CD8-positive, alpha-beta memory T cell (primary cell): ENCODE measurements at regions not wholly inside any gene's neighbourhood (a gene's known extent, or its start where the extent isn't known, plus 50 kb on each side); places are given as distances from the start of the nearest gene placed in this dataset.

Experiments
- CTCF ChIA-PET: fragments of 350-600 bp; sonication (Branson Sonifier 250); formaldehyde crosslinking; loops from one replicate; lab custom pipeline; 2021; ENCODE audit warnings: antibody characterized with exemption; lab: Charles Lee
- POLR2A ChIA-PET: fragments of 350-600 bp; sonication (Branson Sonifier 250); formaldehyde crosslinking; loops from one replicate; lab custom pipeline; 2021; ENCODE audit warnings: antibody characterized with exemption; lab: Charles Lee
- DNase-seq, 5 donors: peaks; one replicate each; pipeline versions ENCODE4 v3.0.0 to v3.0.0-alpha.2; 2020 to 2022; ENCODE audit warnings: mixed read lengths in 1 of 5
- H3K27ac ChIP-seq: one replicate; pipeline ENCODE4 v1.7.0; 2013; ENCODE audit warnings: low read depth, mild to moderate bottlenecking, low read length, moderate library complexity
- H3K27me3 ChIP-seq: 2 replicates; pipeline ENCODE4 v1.7.0; 2013; ENCODE audit warnings: low read length, mild to moderate bottlenecking; ENCODE audit not compliant: insufficient read depth, poor library complexity, severe bottlenecking
- H3K36me3 ChIP-seq: 2 replicates; pipeline ENCODE4 v1.7.0; 2013; ENCODE audit warnings: mild to moderate bottlenecking, low read length, moderate library complexity; ENCODE audit not compliant: insufficient read depth
- H3K4me1 ChIP-seq: 2 replicates; pipeline ENCODE4 v1.7.0; 2013; ENCODE audit warnings: mild to moderate bottlenecking, low read length, moderate library complexity; ENCODE audit not compliant: insufficient read depth
- H3K4me3 ChIP-seq: 2 replicates; pipeline ENCODE4 v1.7.0; 2013; ENCODE audit warnings: mild to moderate bottlenecking, low read length
- H3K9me3 ChIP-seq: 2 replicates; pipeline ENCODE4 v1.7.0; 2013; ENCODE audit warnings: mild to moderate bottlenecking, low read length
- H3K27ac Mint-ChIP-seq, 8 donors: one replicate each; pipeline ENCODE4 v1.8.0; 2020 to 2021; ENCODE audit warnings: mixed read lengths in 8 of 8, mild to moderate bottlenecking in 6 of 8, inconsistent platforms in 3 of 8, moderate library complexity in 3 of 8
- H3K27me3 Mint-ChIP-seq, 2 donors: one replicate each; pipeline ENCODE4 v1.8.0; 2020 to 2021; ENCODE audit warnings: mixed read lengths in 2 of 2, mild to moderate bottlenecking in 1 of 2, moderate library complexity in 1 of 2
- H3K36me3 Mint-ChIP-seq, 3 donors: one replicate each; pipeline ENCODE4 v1.8.0; 2020 to 2021; ENCODE audit warnings: mixed read lengths in 3 of 3, inconsistent platforms in 1 of 3, mild to moderate bottlenecking in 1 of 3
- H3K4me1 Mint-ChIP-seq, 3 donors: one replicate each; pipeline ENCODE4 v1.8.0; 2020 to 2021; ENCODE audit warnings: mixed read lengths in 3 of 3, inconsistent platforms in 1 of 3, mild to moderate bottlenecking in 1 of 3
- H3K4me3 Mint-ChIP-seq, 7 donors: one replicate each; pipeline ENCODE4 v1.8.0; 2020 to 2021; ENCODE audit warnings: mixed read lengths in 7 of 7, mild to moderate bottlenecking in 6 of 7, moderate library complexity in 4 of 7, inconsistent platforms in 2 of 7
- H3K9me3 Mint-ChIP-seq, 5 donors: one replicate each; pipeline ENCODE4 v1.8.0; 2020 to 2022; ENCODE audit warnings: mixed read lengths in 5 of 5, mild to moderate bottlenecking in 3 of 5, moderate library complexity in 2 of 5, inconsistent platforms in 1 of 5

DNA sequence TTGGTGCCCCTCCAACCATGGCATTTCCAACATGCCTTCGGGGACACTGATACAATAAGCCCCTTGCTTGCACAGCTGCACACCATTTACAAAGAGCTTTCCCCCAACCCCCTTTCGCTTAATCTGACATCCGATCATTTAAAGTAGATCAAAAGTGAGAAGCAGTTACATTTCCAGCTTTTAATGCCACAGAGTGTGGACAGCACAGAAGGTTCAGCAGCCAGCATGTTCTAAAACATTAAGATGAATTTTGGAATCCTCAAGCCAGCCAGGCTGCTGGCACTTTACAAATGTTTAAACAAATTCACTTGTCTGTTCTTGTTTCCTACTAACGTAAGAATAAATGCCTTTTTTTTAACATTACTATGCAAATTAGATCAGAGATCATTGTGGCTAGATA, 284.4 kb upstream of the LDB2 start:
- no peaks in the 10 kb centered on the region for H3K36me3 ChIP-seq
- no peak overlapping the region for H3K4me3 ChIP-seq
- H3K4me1 ChIP-seq, result no peaks in the 10 kb centered on the region
- Mint-ChIP-seq H3K9me3 (peaks cover 0 to 2% (median 0%) of the 10 kb centered on the region in 5 donors), H3K27ac (no peak overlapping the region), H3K36me3 (no peaks in the 10 kb centered on the region), H3K27me3 (peaks cover 0 to 2% of the 10 kb centered on the region in 2 donors), H3K4me3 (no peak overlapping the region), H3K4me1 (no peaks in the 10 kb centered on the region)
- ChIA-PET CTCF (no interaction called here), POLR2A (no interaction called here)
- H3K27ac ChIP-seq, result no peak overlapping the region
- H3K9me3 ChIP-seq, result no peaks in the 10 kb centered on the region
- DNase-seq, result no peak
- H3K27me3 ChIP-seq, result no peaks in the 10 kb centered on the region

DNA sequence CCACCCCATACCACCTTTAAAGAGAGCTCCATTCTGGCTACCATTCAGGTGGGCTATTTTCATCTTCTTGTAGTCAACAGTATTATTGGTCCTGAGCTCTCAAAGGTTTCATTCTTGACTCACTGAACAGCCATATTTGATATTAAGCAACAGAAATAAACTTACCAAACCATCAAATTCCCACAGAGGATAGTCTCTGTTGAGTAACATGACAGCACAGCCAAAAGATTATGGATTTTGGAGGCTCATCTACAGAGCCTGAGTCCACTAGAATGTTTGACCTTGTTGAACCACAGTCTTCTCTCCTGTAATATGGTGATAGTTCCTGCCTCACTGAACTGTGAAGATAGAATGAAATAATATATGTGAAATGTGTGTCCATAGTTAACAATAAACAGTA, 276.3 kb upstream of the LDB2 start:
- peaks cover 0 to 2% (median 0%) of the 10 kb centered on the region in 5 donors for H3K9me3 Mint-ChIP-seq
- peaks cover 0 to 9% of the 10 kb centered on the region in 2 donors for H3K27me3 Mint-ChIP-seq
- no peak overlapping the region for H3K4me3 Mint-ChIP-seq
- Histone ChIP-seq H3K27me3 (no peaks in the 10 kb centered on the region), H3K4me3 (no peak overlapping the region), H3K4me1 (no peaks in the 10 kb centered on the region), H3K27ac (no peak overlapping the region), H3K36me3 (no peaks in the 10 kb centered on the region), H3K9me3 (no peaks in the 10 kb centered on the region)
- no peak for DNase-seq
- no peaks in the 10 kb centered on the region for H3K36me3 Mint-ChIP-seq
- CTCF ChIA-PET, result no interaction called here
- POLR2A ChIA-PET, result no interaction called here
- H3K27ac Mint-ChIP-seq, result no peak overlapping the region
- no peaks in the 10 kb centered on the region for H3K4me1 Mint-ChIP-seq

DNA sequence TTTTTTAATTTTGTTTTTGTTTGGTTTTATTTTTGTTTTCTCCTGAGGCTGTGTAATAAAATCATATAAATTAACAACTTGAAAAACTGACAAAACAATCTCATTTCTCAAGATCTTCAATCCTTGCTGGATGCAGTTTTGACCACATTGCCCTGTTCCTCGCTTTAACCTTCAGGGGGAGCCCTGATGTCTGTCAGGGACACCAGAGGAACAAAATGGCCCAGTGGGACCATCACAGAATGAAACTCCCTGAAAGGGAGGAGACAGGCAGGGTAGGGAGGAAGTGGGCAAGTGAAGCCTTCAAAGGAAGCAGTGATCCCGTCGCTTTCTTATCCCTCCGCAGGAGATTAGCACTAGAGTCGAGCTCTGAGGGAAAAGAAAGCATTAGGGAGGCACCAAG, 274.9 kb upstream of the LDB2 start:
- Histone ChIP-seq H3K27ac (no peak overlapping the region), H3K4me3 (no peak overlapping the region), H3K4me1 (no peaks in the 10 kb centered on the region), H3K27me3 (no peaks in the 10 kb centered on the region), H3K36me3 (no peaks in the 10 kb centered on the region), H3K9me3 (no peaks in the 10 kb centered on the region)
- POLR2A ChIA-PET, result no interaction called here
- peaks cover 0 to 9% of the 10 kb centered on the region in 2 donors for H3K27me3 Mint-ChIP-seq
- no peak for DNase-seq
- H3K27ac Mint-ChIP-seq, result no peak overlapping the region
- no peaks in the 10 kb centered on the region for H3K4me1 Mint-ChIP-seq
- no peak overlapping the region for H3K4me3 Mint-ChIP-seq
- CTCF ChIA-PET, result no interaction called here
- H3K9me3 Mint-ChIP-seq, result peaks cover 0 to under 1% (median 0%) of the 10 kb centered on the region in 5 donors
- H3K36me3 Mint-ChIP-seq, result no peaks in the 10 kb centered on the region

DNA sequence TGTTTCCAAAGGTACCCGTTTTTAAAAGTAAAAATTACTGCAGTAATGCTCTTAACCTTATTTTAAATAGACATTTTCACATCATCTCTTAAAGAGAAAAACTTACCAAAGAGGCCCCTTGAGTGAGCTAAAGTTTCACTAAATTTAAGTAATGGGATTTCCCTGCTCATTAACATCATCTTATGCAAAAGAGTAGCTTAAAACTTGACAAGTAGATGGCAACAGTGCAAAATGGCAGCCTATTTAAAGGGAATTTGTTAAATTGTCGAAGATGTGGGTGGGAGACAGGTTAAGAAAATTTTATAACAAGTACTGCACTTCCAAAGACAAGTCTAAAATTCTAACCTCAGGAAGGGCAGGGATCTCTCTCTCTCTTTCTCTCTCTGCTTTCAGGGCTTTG, 271.7 kb upstream of the LDB2 start:
- no peak overlapping the region for H3K4me3 Mint-ChIP-seq
- H3K36me3 Mint-ChIP-seq, result no peaks in the 10 kb centered on the region
- Histone ChIP-seq H3K36me3 (no peaks in the 10 kb centered on the region), H3K27ac (no peak overlapping the region), H3K4me3 (no peak overlapping the region), H3K9me3 (no peaks in the 10 kb centered on the region), H3K4me1 (no peaks in the 10 kb centered on the region), H3K27me3 (no peaks in the 10 kb centered on the region)
- H3K9me3 Mint-ChIP-seq, result no peaks in the 10 kb centered on the region
- CTCF ChIA-PET, result no interaction called here
- DNase-seq, result no peak
- no peak overlapping the region for H3K27ac Mint-ChIP-seq
- POLR2A ChIA-PET, result no interaction called here
- H3K4me1 Mint-ChIP-seq, result no peaks in the 10 kb centered on the region
- peaks cover 0 to 12% of the 10 kb centered on the region in 2 donors for H3K27me3 Mint-ChIP-seq

DNA sequence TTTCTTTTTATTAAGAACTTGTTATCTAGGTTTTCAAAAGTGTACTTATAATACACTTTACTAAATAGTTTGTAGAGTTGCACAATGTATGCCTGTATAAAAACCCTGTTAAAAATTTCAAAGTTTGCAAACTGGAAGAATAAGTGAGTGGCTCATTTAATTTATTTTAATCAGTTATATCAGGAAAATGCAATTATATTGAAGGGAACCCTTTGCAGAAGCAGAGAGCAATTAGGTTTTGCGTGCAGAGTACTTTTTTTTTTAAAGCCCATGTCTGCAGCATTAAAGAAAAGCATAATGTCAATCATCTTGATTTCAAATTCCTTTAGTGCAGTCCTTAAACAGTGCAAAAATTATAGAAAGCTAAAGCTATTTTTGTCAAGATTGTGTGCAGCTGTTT, 271.3 kb upstream of the LDB2 start:
- no peaks in the 10 kb centered on the region for H3K36me3 ChIP-seq
- Mint-ChIP-seq H3K27me3 (peaks cover 0 to 12% of the 10 kb centered on the region in 2 donors), H3K27ac (no peak overlapping the region), H3K4me3 (no peak overlapping the region), H3K4me1 (no peaks in the 10 kb centered on the region), H3K36me3 (no peaks in the 10 kb centered on the region), H3K9me3 (no peaks in the 10 kb centered on the region)
- H3K27ac ChIP-seq, result no peak overlapping the region
- no peaks in the 10 kb centered on the region for H3K4me1 ChIP-seq
- H3K4me3 ChIP-seq, result no peak overlapping the region
- CTCF ChIA-PET, result no interaction called here
- POLR2A ChIA-PET, result no interaction called here
- DNase-seq, result no peak
- no peaks in the 10 kb centered on the region for H3K27me3 ChIP-seq
- H3K9me3 ChIP-seq, result no peaks in the 10 kb centered on the region

DNA sequence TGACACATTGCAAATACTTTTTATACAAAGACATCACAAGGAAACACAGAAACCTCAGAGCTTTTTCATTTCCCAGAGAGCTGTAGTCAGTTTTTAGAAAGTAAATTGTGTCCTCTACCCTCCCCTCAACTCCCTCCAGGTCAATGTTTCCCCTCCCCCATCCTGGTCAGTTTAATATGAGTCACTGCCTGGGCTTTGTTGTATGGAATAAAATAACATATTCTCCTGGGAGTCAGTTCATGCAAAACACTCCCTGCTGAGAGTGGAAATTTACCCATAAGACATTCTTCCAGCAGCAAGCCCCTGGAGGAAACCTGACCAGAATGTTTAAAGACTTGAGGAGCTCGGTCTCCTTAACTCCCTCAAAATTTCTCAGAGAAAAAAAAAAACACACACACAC, 270.1 kb upstream of the LDB2 start:
- H3K4me3 Mint-ChIP-seq, result no peak overlapping the region
- Histone ChIP-seq H3K27ac (no peak overlapping the region), H3K9me3 (no peaks in the 10 kb centered on the region), H3K4me1 (no peaks in the 10 kb centered on the region), H3K27me3 (no peaks in the 10 kb centered on the region), H3K36me3 (no peaks in the 10 kb centered on the region), H3K4me3 (no peak overlapping the region)
- ChIA-PET CTCF (no interaction called here), POLR2A (no interaction called here)
- H3K27me3 Mint-ChIP-seq, result peaks cover 6 to 13% of the 10 kb centered on the region in 2 donors
- H3K9me3 Mint-ChIP-seq, result peaks cover 0 to 6% (median 0%) of the 10 kb centered on the region in 5 donors
- DNase-seq, result no peak
- no peaks in the 10 kb centered on the region for H3K4me1 Mint-ChIP-seq
- peak overlapping the region in 1 of 8 donors; percentile 58 for H3K27ac Mint-ChIP-seq
- no peaks in the 10 kb centered on the region for H3K36me3 Mint-ChIP-seq

DNA sequence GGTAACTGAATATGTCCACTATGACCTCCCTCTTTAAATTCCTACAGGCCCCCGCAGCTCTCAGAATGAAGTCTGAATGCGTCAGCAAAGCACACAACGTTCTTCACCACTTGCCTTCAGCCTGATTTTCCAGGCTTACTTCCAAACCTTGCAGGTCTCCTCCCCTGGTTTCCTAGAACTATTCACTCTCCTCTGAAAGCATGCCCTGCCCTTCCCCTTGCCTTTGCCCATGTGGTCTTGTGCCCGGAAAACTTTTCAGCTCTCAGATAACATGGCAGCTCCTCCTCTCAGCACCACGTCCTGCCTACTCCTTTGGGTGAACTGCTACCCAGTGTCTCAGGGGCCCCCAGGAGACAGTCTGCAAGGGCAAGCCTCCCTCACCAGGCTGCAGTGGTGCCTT, 268.5 kb upstream of the LDB2 start:
- H3K36me3 Mint-ChIP-seq, result no peaks in the 10 kb centered on the region
- H3K36me3 ChIP-seq, result no peaks in the 10 kb centered on the region
- DNase-seq, result no peak
- peaks cover 8 to 11% of the 10 kb centered on the region in 2 donors for H3K27me3 Mint-ChIP-seq
- H3K9me3 Mint-ChIP-seq, result peaks cover 0 to 14% (median 8%) of the 10 kb centered on the region in 5 donors
- no peak overlapping the region for H3K4me3 ChIP-seq
- H3K27ac Mint-ChIP-seq, result no peak overlapping the region
- no peak overlapping the region for H3K4me3 Mint-ChIP-seq
- H3K4me1 ChIP-seq, result no peaks in the 10 kb centered on the region
- CTCF ChIA-PET, result no interaction called here
- no peaks in the 10 kb centered on the region for H3K4me1 Mint-ChIP-seq
- H3K27me3 ChIP-seq, result no peaks in the 10 kb centered on the region
- POLR2A ChIA-PET, result no interaction called here
- no peaks in the 10 kb centered on the region for H3K9me3 ChIP-seq
- H3K27ac ChIP-seq, result no peak overlapping the region

DNA sequence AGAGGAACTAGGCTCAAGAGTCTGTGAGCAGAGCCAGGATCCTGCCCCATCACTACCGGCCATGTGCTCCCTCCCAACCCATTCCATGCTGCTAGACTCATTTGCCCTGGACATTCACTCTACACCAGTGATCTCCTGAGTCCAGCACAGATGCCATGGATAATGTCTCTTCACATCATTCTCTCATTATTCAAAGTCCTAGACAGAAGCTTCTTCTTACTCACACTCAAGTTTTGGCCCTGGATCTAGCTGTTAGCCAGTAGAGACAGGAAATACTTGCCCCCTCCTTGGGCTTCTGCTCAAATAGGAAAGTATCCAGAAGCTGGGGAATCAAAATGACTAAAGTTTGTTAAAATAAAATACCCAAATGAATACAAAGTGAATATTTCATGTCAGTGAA, 266.8 kb upstream of the LDB2 start:
- peaks cover 10 to 14% (median 13%) of the 10 kb centered on the region in 5 donors for H3K9me3 Mint-ChIP-seq
- no peak overlapping the region for H3K4me3 Mint-ChIP-seq
- ChIA-PET CTCF (no interaction called here), POLR2A (no interaction called here)
- no peak for DNase-seq
- no peak overlapping the region for H3K27ac ChIP-seq
- no peaks in the 10 kb centered on the region for H3K4me1 ChIP-seq
- H3K4me1 Mint-ChIP-seq, result peaks cover 0 to 7% (median 2%) of the 10 kb centered on the region in 3 donors
- no peaks in the 10 kb centered on the region for H3K36me3 ChIP-seq
- H3K36me3 Mint-ChIP-seq, result no peaks in the 10 kb centered on the region
- H3K4me3 ChIP-seq, result no peak overlapping the region
- H3K27me3 ChIP-seq, result no peaks in the 10 kb centered on the region
- no peaks in the 10 kb centered on the region for H3K9me3 ChIP-seq
- H3K27ac Mint-ChIP-seq, result no peak overlapping the region
- H3K27me3 Mint-ChIP-seq, result peaks cover 7 to 8% of the 10 kb centered on the region in 2 donors

DNA sequence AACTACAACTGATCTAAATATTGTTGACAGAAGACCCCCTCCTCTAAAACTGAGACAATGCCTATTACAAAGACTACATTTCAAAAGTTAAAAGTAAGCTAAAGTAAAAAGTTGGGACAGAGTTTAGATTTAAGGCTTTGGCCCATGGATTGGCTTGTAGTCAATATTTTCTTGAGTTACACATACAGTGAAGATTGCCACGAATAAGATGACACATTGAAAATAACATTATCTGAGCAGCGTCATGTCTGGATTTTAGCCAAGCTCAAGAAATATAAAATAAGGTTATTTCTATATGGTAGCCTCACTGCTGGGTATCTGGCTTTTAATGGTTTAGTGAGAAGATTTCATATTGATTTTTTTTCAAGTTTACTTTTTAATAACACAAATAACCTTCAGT, 266.2 kb upstream of the LDB2 start:
- peaks cover 0 to 7% (median 2%) of the 10 kb centered on the region in 3 donors for H3K4me1 Mint-ChIP-seq
- Histone ChIP-seq H3K4me3 (no peak overlapping the region), H3K27me3 (no peaks in the 10 kb centered on the region), H3K4me1 (no peaks in the 10 kb centered on the region), H3K9me3 (no peaks in the 10 kb centered on the region), H3K36me3 (no peaks in the 10 kb centered on the region), H3K27ac (no peak overlapping the region)
- peaks cover 7 to 8% of the 10 kb centered on the region in 2 donors for H3K27me3 Mint-ChIP-seq
- CTCF ChIA-PET, result no interaction called here
- H3K9me3 Mint-ChIP-seq, result peaks cover 10 to 14% (median 13%) of the 10 kb centered on the region in 5 donors
- POLR2A ChIA-PET, result no interaction called here
- H3K36me3 Mint-ChIP-seq, result no peaks in the 10 kb centered on the region
- H3K4me3 Mint-ChIP-seq, result no peak overlapping the region
- no peak for DNase-seq
- no peak overlapping the region for H3K27ac Mint-ChIP-seq
